Large intestine (tissue), 3 donors: ENCODE measurements at regions not wholly inside any gene's neighbourhood (a gene's known extent, or its start where the extent isn't known, plus 50 kb on each side); places are given as distances from the start of the nearest gene placed in this dataset.
"Not testable (repeated sequence)": the region's sequence is repeated elsewhere in the genome, so short reads cannot be mapped to it uniquely, and the experiment has no call there.

Source experiments
- DNase-seq, 2 donors: peaks; one replicate each; pipeline versions ENCODE4 v3.0.0 to v3.0.0-alpha.2; 2013
- H3K27ac ChIP-seq: one replicate; pipeline ENCODE4 v1.5.1; 2013; ENCODE audit warnings: low read length
- H3K27me3 ChIP-seq: 2 replicates; pipeline ENCODE4 v1.6.1; 2013; ENCODE audit warnings: low read length; ENCODE audit not compliant: control insufficient read depth, insufficient read depth
- H3K36me3 ChIP-seq: 2 replicates; pipeline ENCODE4 v1.6.1; 2013; ENCODE audit warnings: low read length; ENCODE audit not compliant: control insufficient read depth, insufficient read depth
- H3K4me1 ChIP-seq: one replicate; pipeline ENCODE4 v1.6.1; 2013; ENCODE audit warnings: low read length; ENCODE audit not compliant: control insufficient read depth, insufficient read depth
- H3K4me3 ChIP-seq: one replicate; pipeline ENCODE4 v1.5.1; 2013; ENCODE audit warnings: low read length
- H3K9me3 ChIP-seq: one replicate; pipeline ENCODE4 v1.6.1; 2013; ENCODE audit warnings: mild to moderate bottlenecking, low read depth, low read length, moderate library complexity; ENCODE audit not compliant: control insufficient read depth
- WGBS: methylation state at CpG from one replicate; pipeline ENCODE4 v1.1.5; 2013; ENCODE audit warnings: low lambda C conversion rate; ENCODE audit not compliant: insufficient coverage; 5-methylcytosine and 5-hydroxymethylcytosine counted together

DNA sequence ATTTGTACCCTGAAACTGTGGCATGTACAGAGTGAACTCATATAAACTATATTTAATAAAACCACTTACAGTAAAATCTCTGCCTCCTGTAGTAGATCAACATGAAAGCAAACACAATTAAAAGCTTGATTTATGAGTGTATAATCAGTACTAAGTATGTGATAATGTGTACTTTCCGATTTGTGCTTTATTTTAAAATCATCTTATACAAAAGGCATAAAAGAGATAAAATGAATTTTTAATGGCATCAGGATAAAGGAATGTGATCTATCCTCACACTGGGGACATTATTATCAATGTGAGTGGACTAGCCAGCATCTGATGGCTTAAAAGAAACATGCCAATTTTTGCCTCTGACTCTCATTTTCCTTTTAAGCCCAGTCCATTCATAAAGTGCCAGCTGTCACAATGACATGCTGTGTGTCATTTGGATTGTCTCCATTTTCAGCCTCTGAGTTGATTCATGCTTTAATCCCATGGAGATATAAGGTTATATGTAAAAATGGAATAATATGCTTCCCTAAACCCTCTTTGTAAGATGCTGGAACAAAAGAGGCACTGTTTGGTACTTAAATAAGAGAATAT lies 831.6 kb upstream of the EYS start:
- no CpG with 5 or more reads among the region's 1 CpG for WGBS
- H3K9me3 ChIP-seq: no peaks in the 10 kb centered on the region
- H3K36me3 ChIP-seq: no peaks in the 10 kb centered on the region
- H3K4me1 ChIP-seq: no peaks in the 10 kb centered on the region
- no peaks in the 10 kb centered on the region for H3K27me3 ChIP-seq
- H3K27ac ChIP-seq: no peak overlapping the region
- H3K4me3 ChIP-seq: no peak overlapping the region
- DNase-seq: no peak

DNA sequence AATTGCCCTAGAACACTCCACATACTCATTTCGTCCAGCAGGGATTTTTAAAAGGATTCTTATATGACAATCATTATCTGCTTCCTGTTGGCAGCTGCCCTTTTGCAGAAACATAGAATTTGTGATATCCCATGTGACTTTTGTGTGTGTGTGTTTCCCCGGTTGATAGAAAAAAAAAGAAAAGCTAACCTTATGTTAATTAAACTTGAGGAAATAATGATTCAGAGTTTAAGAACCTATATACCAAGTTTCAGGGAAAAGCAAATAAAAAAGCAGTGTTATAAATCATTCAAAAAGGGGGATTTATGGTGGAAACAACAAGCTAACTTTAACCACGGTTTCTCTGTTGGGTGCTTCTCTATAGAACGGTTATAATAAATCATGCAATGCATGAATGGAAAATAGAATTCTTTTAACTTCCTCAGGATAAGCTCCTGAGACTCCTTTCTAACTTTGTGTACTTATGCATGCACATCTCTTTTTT lies 826.9 kb upstream of the EYS start:
- no peaks in the 10 kb centered on the region for H3K9me3 ChIP-seq
- H3K27ac ChIP-seq: no peak overlapping the region
- H3K36me3 ChIP-seq: no peaks in the 10 kb centered on the region
- no peaks in the 10 kb centered on the region for H3K4me1 ChIP-seq
- DNase-seq: no peak
- H3K4me3 ChIP-seq: no peak overlapping the region
- no peaks in the 10 kb centered on the region for H3K27me3 ChIP-seq
- WGBS: 17% methylated on average over 2 of the region's 4 CpGs

DNA sequence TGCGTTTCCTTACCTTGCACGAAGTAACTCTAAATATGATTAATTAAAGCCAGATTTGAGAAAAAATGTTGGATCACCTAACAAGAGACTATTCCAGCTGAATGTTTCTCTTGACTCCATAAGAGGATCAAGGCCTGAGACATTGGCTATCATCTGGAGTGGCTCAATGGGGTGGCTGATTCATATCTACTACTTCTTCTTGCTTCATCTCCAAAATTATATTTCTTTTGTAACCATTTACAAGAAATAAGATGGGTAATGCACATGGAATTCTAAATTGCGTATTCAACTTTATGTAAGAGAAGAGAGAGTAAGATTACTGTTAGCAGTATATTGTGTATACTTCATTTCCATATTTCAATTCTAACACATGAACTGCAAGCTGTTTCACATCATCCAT lies 819.0 kb upstream of the EYS start:
- Histone ChIP-seq H3K27ac (no peak overlapping the region), H3K9me3 (no peaks in the 10 kb centered on the region), H3K4me1 (no peaks in the 10 kb centered on the region), H3K36me3 (no peaks in the 10 kb centered on the region), H3K4me3 (no peak overlapping the region), H3K27me3 (no peaks in the 10 kb centered on the region)
- no peak for DNase-seq
- no CpG with 5 or more reads among the region's 3 CpGs for WGBS

DNA sequence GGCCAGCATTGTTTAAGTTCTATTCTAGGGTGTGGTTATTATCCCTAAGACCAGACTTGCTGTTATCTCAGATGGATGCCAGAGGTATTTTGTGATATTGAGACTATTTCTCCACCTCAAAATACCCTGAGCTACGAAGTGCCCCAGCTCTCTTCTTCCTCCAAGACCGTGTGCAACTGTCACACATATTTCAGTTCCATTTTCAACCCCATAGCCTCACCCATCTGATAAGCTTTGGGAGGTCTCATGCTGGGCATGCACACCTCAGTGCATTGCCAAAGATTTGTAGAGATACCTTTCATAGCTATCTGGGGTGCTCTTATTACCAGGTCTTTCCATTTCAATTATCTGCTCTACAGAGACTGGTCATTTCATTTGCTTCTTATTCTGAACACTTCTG lies 815.8 kb upstream of the EYS start:
- Histone ChIP-seq H3K4me1 (no peaks in the 10 kb centered on the region), H3K27me3 (no peaks in the 10 kb centered on the region), H3K9me3 (no peaks in the 10 kb centered on the region), H3K36me3 (no peaks in the 10 kb centered on the region), H3K27ac (no peak overlapping the region), H3K4me3 (no peak overlapping the region)
- no peak for DNase-seq
- WGBS: no CpG with 5 or more reads among the region's 2 CpGs

DNA sequence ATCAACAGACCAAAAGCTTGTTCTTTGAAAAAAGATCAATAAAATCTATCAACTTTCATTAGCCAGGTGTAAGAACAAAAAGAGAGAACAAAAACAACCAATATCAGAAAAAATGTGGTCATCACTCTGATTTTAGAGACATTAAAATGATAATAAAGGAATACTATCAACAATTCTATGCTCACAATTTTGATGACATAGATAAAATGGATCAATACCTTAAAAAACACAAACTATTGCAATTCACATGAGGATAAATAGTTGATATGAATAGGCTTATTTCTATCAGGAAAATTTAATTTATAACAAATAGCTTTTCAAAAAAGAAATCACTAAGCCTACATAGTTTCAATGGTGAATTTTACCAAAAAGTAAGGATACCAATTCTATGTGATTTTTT lies 809.4 kb upstream of the EYS start:
- H3K27ac ChIP-seq: no peak overlapping the region
- H3K4me1 ChIP-seq: no peaks in the 10 kb centered on the region
- H3K27me3 ChIP-seq: no peaks in the 10 kb centered on the region
- no peak overlapping the region for H3K4me3 ChIP-seq
- DNase-seq: no peak
- no peaks in the 10 kb centered on the region for H3K36me3 ChIP-seq
- no peaks in the 10 kb centered on the region for H3K9me3 ChIP-seq

DNA sequence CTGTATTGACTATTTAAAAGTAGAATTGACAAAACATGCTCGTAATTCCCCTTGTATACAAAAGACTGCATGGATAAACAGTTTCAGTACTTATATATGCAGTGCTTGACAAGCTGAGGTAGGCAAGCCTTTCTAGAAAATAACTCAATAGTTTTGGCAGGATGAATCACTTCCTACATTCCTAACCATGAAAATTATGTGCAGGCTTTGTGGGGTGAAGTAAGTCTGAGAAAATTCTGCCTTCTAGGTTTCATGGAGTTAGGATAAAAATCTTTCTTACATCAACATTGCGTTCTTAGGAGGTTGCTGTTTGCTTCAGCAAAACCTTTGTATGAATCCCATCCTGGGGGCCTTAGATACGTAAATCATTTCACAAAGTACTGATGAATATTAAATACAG lies 801.4 kb upstream of the EYS start:
- H3K27me3 ChIP-seq: no peaks in the 10 kb centered on the region
- H3K27ac ChIP-seq: no peak overlapping the region
- no peaks in the 10 kb centered on the region for H3K4me1 ChIP-seq
- no peaks in the 10 kb centered on the region for H3K9me3 ChIP-seq
- no peak overlapping the region for H3K4me3 ChIP-seq
- no peak for DNase-seq
- 100% methylated on average over 1 of the region's 3 CpGs for WGBS
- H3K36me3 ChIP-seq: no peaks in the 10 kb centered on the region

DNA sequence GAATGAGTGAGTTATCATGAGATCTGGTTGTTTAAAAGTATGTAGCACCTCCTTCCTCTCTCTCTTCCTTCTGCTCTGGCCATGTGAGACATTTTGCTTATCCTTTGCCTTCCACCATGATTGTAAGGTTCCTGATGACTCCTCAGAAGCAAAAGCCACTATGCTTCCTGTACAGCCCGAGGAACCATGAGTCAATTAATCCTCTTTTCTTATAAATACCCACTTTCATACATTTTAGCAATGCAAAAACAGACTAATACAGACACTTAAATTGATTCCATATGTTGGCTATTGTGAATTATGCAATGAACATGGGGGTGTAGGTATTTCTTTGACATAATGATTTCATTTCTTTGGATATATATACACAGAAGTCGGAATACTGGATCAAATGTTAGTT lies 792.8 kb upstream of the EYS start:
- Histone ChIP-seq H3K27me3 (no peaks in the 10 kb centered on the region), H3K36me3 (no peaks in the 10 kb centered on the region), H3K9me3 (no peaks in the 10 kb centered on the region), H3K27ac (no peak overlapping the region), H3K4me1 (no peaks in the 10 kb centered on the region), H3K4me3 (no peak overlapping the region)
- WGBS: 93% methylated on average over 2 of the region's 2 CpGs
- DNase-seq: no peak

DNA sequence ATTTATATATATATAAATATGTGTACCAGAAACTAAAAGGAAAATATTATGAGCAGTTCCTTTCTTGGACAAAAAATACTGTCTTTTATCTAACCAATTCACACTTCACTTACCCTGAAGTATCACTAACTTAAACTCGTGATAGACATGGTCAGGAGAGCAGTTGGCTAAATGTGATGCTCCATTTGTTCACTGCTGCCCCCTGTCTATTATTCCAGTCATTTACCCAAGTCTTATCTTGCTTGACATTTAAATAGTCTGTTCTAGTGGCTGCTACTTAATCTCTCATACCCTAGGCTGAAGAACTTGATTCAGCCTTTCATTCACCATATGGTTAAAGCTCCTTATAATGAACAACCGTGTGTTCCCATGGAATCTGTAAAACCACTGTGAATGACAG lies 789.6 kb upstream of the EYS start:
- no peaks in the 10 kb centered on the region for H3K27me3 ChIP-seq
- H3K4me3 ChIP-seq: no peak overlapping the region
- H3K36me3 ChIP-seq: no peaks in the 10 kb centered on the region
- no peaks in the 10 kb centered on the region for H3K9me3 ChIP-seq
- WGBS: 40% methylated on average over 1 of the region's 2 CpGs
- H3K27ac ChIP-seq: no peak overlapping the region
- DNase-seq: no peak
- H3K4me1 ChIP-seq: no peaks in the 10 kb centered on the region

DNA sequence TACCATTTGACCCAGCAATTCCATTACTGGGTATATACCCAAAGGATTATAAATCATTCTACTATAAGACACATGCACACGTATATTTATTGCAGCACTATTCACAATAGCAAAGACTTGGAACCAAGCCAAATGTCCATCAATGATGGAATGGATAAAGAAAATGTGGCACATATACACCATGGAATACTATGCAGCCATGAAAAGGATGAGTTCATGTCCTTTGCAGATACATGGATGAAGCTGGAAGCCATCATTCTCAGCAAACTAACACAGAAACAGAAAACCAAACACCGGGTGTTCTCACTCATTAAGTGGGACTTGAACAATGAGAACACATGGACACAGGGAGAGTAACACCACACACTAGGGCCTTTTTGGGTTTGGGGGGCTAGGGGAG lies 787.6 kb upstream of the EYS start:
- H3K27me3 ChIP-seq, H3K4me3 ChIP-seq, H3K36me3 ChIP-seq, H3K9me3 ChIP-seq, H3K4me1 ChIP-seq, H3K27ac ChIP-seq, DNase-seq: not testable (repeated sequence)
- WGBS: no CpG with 5 or more reads among the region's 2 CpGs

DNA sequence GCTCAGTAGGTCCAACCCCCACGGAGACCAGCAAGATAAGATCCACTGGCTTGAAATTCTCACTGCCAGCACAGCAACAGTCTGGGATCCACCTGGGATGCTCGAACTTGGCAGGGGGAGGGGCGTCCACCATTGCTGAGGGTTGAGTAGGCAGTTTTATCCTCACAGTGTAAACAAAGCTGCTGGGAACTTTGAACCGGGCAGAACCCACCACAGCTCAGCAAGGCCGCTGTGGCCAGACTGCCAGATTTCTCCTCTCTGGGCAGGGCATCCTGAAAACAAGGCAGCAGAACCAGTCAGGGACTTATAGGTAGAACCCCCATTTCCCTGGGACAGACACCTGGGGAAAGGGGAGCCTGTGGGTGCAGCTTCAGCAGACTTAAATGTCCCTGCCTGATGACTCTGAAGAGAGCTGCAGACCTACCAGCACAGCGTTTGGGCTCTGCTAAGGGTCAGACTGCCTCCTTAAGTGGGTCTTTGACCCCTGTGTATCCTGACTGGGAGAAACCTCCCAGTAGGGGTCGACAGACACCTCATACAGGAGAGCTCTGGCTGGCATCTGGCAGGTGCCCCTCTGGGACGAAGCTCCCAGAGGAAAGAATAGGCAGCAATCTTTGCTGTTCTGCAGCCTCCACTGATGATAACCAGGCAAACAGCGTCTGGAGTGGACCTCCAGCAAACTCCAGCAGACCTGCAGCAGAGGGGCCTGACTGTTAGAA lies 782.4 kb upstream of the EYS start:
- Histone ChIP-seq H3K27ac (no peak overlapping the region), H3K27me3 (no peaks in the 10 kb centered on the region)
- no CpG with 5 or more reads among the region's 9 CpGs for WGBS

DNA sequence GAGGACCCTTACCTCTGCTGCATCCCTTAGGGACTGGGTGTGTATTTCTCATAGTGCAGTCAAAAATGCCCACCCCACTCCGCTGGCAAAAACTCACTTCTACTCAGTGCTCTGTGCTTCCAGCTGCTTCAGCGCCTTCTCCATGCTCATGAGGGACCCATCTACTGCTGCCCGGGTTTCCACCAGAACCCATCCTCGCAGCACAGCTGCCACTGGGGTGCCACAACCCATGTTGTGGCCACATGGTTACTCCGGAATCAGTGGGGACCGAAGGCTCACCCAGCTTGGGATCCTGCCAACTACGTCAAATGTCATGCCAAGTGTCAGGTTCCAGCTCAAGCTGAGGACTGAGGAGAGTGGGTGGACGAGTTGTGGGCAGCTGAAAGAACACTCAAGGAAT lies 774.2 kb upstream of the EYS start:
- Histone ChIP-seq H3K27me3 (no peaks in the 10 kb centered on the region), H3K27ac (no peak overlapping the region), H3K36me3 (no peaks in the 10 kb centered on the region), H3K9me3 (no peaks in the 10 kb centered on the region), H3K4me1 (no peaks in the 10 kb centered on the region), H3K4me3 (no peak overlapping the region)
- no peak for DNase-seq
- WGBS: 100% methylated on average over 2 of the region's 8 CpGs

More for the DNA sequence above, 782.4 kb upstream of the EYS start:
- DNase-seq: no peak
- Histone ChIP-seq H3K4me1 (no peaks in the 10 kb centered on the region), H3K9me3 (no peaks in the 10 kb centered on the region), H3K36me3 (no peaks in the 10 kb centered on the region), H3K4me3 (no peak overlapping the region)
